PC-9 (cell line): ENCODE measurements at regions not wholly inside any gene's neighbourhood (a gene's known extent, or its start where the extent isn't known, plus 50 kb on each side); places are given as distances from the start of the nearest gene placed in this dataset.

Source experiments
- BruUV-seq: library from RNA; stranded (reverse); fragments of 400-500 nt; replicated peaks from 2 replicates; lab custom pipeline; 2021; lab: Mats Ljungman, UMichigan
- CTCF ChIA-PET: fragments of 300-600 bp; sonication (Branson Sonifier 250); formaldehyde crosslinking; loops from one replicate; lab custom pipeline; 2022; ENCODE audit warnings: antibody characterized with exemption; lab: Charles Lee
- POLR2A ChIA-PET: fragments of 300-600 bp; sonication (Branson Sonifier 250); formaldehyde crosslinking; loops from one replicate; lab custom pipeline; 2022; ENCODE audit warnings: antibody characterized with exemption; ENCODE audit not compliant: unreplicated experiment; lab: Charles Lee
- DNase-seq, 2 experiments: peaks; one replicate each; pipeline versions ENCODE4 v3.0.0 to v3.0.0-alpha.2; 2015 to 2022; ENCODE audit warnings: mixed read lengths in 1 of 2
- H2AFZ ChIP-seq: fragments of 200-600 bp; sonication (generic); 2 replicates; pipeline ENCODE4 v1.8.1; 2017; ENCODE audit warnings: antibody characterized with exemption
- H3F3A ChIP-seq: fragments of 200-600 bp; sonication (generic); 2 replicates; pipeline ENCODE4 v1.8.1; 2017; ENCODE audit warnings: antibody characterized with exemption, mild to moderate bottlenecking, low read depth; ENCODE audit not compliant: insufficient read depth
- H3K27ac ChIP-seq: fragments of 200-600 bp; sonication (generic); 2 replicates; pipeline ENCODE4 v1.6.1; 2016; ENCODE audit warnings: mixed run types
- H3K27me3 ChIP-seq: fragments of 200-600 bp; sonication (generic); 2 replicates; pipeline ENCODE4 v1.6.1; 2016; ENCODE audit warnings: low read depth, mixed run types; ENCODE audit not compliant: insufficient read depth
- H3K36me3 ChIP-seq: fragments of 200-600 bp; sonication (generic); 2 replicates; pipeline ENCODE4 v1.6.1; 2016; ENCODE audit warnings: low read depth, mixed run types
- H3K4me1 ChIP-seq: fragments of 200-600 bp; sonication (generic); replicated peaks from 2 replicates; pipeline ENCODE4 v1.6.1; 2016; ENCODE audit warnings: mixed run types; ENCODE audit not compliant: insufficient read depth
- H3K4me2 ChIP-seq: fragments of 200-600 bp; sonication (generic); 2 replicates; pipeline ENCODE4 v1.6.1; 2017; ENCODE audit warnings: mixed run types
- H3K4me3 ChIP-seq: fragments of 200-600 bp; sonication (generic); 2 replicates; pipeline ENCODE4 v1.6.1; 2016; ENCODE audit warnings: mixed run types
- H3K79me2 ChIP-seq: fragments of 200-600 bp; sonication (generic); 2 replicates; pipeline ENCODE4 v1.6.1; 2017; ENCODE audit warnings: low read depth, mixed run types
- H3K9me2 ChIP-seq: fragments of 200-600 bp; sonication (generic); 2 replicates; pipeline ENCODE4 v1.8.1; 2017; ENCODE audit warnings: mild to moderate bottlenecking; ENCODE audit not compliant: insufficient read depth
- H3K9me3 ChIP-seq: fragments of 200-600 bp; sonication (generic); 2 replicates; pipeline ENCODE4 v1.8.1; 2016; ENCODE audit warnings: low read depth; ENCODE audit not compliant: insufficient read depth
- H4K20me1 ChIP-seq: fragments of 200-600 bp; sonication (generic); 2 replicates; pipeline ENCODE4 v1.8.1; 2017; ENCODE audit not compliant: insufficient read depth
- EZH2 ChIP-seq: fragments of 200-600 bp; sonication (generic); IDR thresholded peaks from 2 replicates; pipeline ENCODE4 v1.8.0; 2017; ENCODE audit warnings: antibody characterized with exemption, low read depth
- intact Hi-C: fragments of 100-400 bp; cut with micrococcal nuclease; formaldehyde crosslinking; loops from one replicate; pipeline ENCODE4 v1.10.0; 2022; ENCODE audit not compliant: unreplicated experiment
- TF ChIP-seq, protein P1 (sequence below): fragments of 200-600 bp; sonication (generic); conservative IDR thresholded peaks from 2 replicates; pipeline ENCODE4 v1.6.1; 2017; ENCODE audit warnings: mixed run types, antibody characterized with exemption, mild to moderate bottlenecking, moderate library complexity

DNA sequence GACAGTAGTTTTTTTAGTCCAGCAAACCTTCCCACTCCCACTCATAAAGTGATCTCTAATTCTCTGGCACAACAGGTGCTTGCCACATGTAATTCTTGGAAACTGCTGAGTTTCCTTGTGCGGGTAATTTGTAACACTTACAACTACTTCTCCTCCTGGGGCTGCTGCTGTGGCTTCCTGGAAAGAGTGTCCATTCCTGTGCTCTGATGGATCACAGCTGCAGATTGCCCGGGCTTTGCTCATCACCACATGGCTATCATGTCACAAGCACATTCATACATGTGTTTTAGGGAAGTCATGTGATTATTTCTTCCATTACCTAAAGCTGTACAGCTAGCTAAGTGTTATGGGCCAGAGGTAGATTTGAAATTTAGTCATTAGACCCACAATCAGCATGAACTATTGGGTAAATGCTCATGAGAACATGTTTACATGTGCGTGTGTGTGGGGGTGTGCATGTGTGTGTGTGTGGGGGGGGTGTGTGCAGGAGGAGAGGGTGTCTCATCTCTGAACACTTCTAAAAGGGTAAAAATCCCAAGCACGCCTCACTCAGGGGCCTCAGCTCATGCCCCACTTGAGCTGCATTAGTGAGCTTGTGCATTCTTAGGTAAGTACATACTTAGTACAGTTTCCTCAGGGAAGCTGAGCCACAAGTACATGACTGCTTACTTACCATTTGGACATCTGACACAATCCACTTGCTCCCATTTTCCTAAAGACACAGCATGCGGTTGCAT, 118.1 kb upstream of the CCDC112 start:
- no peak overlapping the region for H2AFZ ChIP-seq
- no peaks in the 10 kb centered on the region for H3K9me2 ChIP-seq
- BruUV-seq, result no TSS peak
- intact Hi-C loops, result loop anchor here (5.0 kb wide), 1 partner anchor 37 kb away; no protein-coding TSS in a partner anchor
- peak overlapping the region; percentile 69 for H3K27ac ChIP-seq
- H3K79me2 ChIP-seq, result no peaks in the 10 kb centered on the region
- peaks cover 11% of the 10 kb centered on the region; the same call in 1 of the 2 replicates for H3F3A ChIP-seq
- ChIA-PET CTCF (interaction anchor here (0.7 kb wide), 1 partner anchor 14 kb away, joined by 6 read pairs; no protein-coding TSS in a partner anchor), POLR2A (no interaction called here)
- H4K20me1 ChIP-seq, result no peaks in the 10 kb centered on the region
- no peak for TF ChIP-seq EZH2
- TF ChIP-seq, protein P1, sequence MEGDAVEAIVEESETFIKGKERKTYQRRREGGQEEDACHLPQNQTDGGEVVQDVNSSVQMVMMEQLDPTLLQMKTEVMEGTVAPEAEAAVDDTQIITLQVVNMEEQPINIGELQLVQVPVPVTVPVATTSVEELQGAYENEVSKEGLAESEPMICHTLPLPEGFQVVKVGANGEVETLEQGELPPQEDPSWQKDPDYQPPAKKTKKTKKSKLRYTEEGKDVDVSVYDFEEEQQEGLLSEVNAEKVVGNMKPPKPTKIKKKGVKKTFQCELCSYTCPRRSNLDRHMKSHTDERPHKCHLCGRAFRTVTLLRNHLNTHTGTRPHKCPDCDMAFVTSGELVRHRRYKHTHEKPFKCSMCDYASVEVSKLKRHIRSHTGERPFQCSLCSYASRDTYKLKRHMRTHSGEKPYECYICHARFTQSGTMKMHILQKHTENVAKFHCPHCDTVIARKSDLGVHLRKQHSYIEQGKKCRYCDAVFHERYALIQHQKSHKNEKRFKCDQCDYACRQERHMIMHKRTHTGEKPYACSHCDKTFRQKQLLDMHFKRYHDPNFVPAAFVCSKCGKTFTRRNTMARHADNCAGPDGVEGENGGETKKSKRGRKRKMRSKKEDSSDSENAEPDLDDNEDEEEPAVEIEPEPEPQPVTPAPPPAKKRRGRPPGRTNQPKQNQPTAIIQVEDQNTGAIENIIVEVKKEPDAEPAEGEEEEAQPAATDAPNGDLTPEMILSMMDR, result no peak
- H3K27me3 ChIP-seq, result no peaks in the 10 kb centered on the region
- no peaks in the 10 kb centered on the region for H3K36me3 ChIP-seq
- peak overlapping the region; percentile 40 for H3K4me2 ChIP-seq
- H3K4me1 ChIP-seq, result peaks cover 31% of the 10 kb centered on the region
- DNase-seq, result no peak
- 0 out of 2 replicates have a peak, but pooled peaks cover under 1% of the 10 kb centered on the region for H3K9me3 ChIP-seq
- no peak overlapping the region for H3K4me3 ChIP-seq

DNA sequence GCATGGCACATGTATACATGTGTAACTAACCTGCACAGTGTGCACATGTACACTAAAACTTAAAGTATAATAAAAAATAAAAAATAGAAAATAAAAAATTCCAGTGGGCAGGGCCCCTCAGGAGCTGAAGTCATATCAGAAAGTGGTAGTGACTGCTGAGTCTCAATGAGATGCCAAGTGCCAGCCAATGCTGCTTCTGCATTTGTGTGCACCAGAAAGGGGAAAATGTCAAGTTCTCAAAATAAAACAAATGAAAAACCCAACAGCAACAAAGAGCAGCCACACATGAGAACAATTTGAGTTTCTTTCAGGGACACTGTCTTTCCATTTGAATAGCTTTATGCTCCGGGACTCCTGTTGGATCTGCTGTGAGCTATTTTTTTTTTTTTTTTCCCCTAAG, 117.2 kb upstream of the CCDC112 start:
- Histone ChIP-seq H3K27me3 (no peaks in the 10 kb centered on the region), H3K4me3 (no peak overlapping the region), H3K4me2 (no peak overlapping the region), H3K36me3 (no peaks in the 10 kb centered on the region), H3K27ac (no peak overlapping the region), H3K79me2 (no peaks in the 10 kb centered on the region), H4K20me1 (no peaks in the 10 kb centered on the region), H3K9me3 (0 out of 2 replicates have a peak, but pooled peaks cover 5% of the 10 kb centered on the region), H2AFZ (no peak overlapping the region), H3K9me2 (no peaks in the 10 kb centered on the region), H3F3A (0 out of 2 replicates have a peak, but pooled peaks cover 8% of the 10 kb centered on the region), H3K4me1 (peaks cover 26% of the 10 kb centered on the region)
- BruUV-seq, result no TSS peak
- TF ChIP-seq, protein P1, result no peak
- TF ChIP-seq EZH2, result no peak
- ChIA-PET POLR2A (no interaction called here), CTCF (no interaction called here)
- no peak for DNase-seq
- intact Hi-C loops, result no loop called here

DNA sequence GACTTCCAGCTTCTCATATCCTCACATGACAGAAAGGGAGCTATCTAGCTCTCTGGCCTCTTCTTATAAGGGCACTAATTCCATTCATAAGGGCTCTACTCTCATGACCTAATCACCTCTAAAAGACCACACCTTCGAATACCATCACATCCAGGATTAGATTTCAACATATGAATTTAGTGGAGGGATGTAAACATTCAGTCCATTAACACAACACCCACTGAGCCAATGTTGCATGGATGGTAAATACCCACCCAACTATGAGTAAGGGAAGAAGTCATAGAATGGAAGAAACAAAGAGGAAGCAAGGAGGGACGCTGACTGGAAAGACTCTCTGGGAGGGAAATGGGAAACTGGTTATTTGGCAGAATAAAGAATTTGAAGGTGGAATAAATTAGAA, 112.6 kb upstream of the CCDC112 start:
- Histone ChIP-seq H3K36me3 (no peaks in the 10 kb centered on the region), H3K4me3 (no peak overlapping the region), H3K4me2 (no peak overlapping the region), H2AFZ (no peak overlapping the region), H3K9me2 (no peaks in the 10 kb centered on the region), H3F3A (no peaks in the 10 kb centered on the region), H3K9me3 (0 out of 2 replicates have a peak, but pooled peaks cover 5% of the 10 kb centered on the region), H3K27ac (no peak overlapping the region), H3K27me3 (no peaks in the 10 kb centered on the region), H4K20me1 (no peaks in the 10 kb centered on the region), H3K79me2 (no peaks in the 10 kb centered on the region), H3K4me1 (peaks cover 3% of the 10 kb centered on the region)
- TF ChIP-seq, protein P1, result no peak
- TF ChIP-seq EZH2, result no peak
- intact Hi-C loops, result no loop called here
- POLR2A ChIA-PET, result no interaction called here
- no peak for DNase-seq
- CTCF ChIA-PET, result no interaction called here
- no TSS peak for BruUV-seq
